NCI-H146 treated with DMSO at 0.1 percent for 48 hours (cell line): ENCODE measurements at regions not wholly inside any gene's neighbourhood (a gene's known extent, or its start where the extent isn't known, plus 50 kb on each side); places are given as distances from the start of the nearest gene placed in this dataset.

ENCODE experiments used
- DNase-seq: peaks from one replicate; lab custom pipeline; 2025; ENCODE audit not compliant: unreplicated experiment; lab: John Stamatoyannopoulos, UW

- no peak for DNase-seq
Observed at GRCh38 chr1:232522189-232522588, 107.7 kb downstream of the SIPA1L2 start.

GRCh38 chr1:232521660-232522059 lies 108.3 kb downstream of the SIPA1L2 start:
- no peak for DNase-seq

GRCh38 chr1:232519186-232519585 lies 110.7 kb downstream of the SIPA1L2 start:
- DNase-seq = peak; percentile 23

- no peak for DNase-seq
Observed at GRCh38 chr1:232518349-232518748, 111.6 kb downstream of the SIPA1L2 start.

GRCh38 chr1:232517204-232517603 lies 112.7 kb downstream of the SIPA1L2 start:
- DNase-seq = no peak

GRCh38 chr1:232515706-232516105 lies 114.2 kb downstream of the SIPA1L2 start:
- DNase-seq = no peak

GRCh38 chr1:232512712-232513111 lies 117.2 kb downstream of the SIPA1L2 start:
- no peak for DNase-seq

- DNase-seq = peak; percentile 57
Observed at GRCh38 chr1:232511172-232511571, 118.8 kb downstream of the SIPA1L2 start.

- no peak for DNase-seq
Observed at GRCh38 chr1:232510367-232511110, 119.4 kb downstream of the SIPA1L2 start.

- DNase-seq = no peak
Observed at GRCh38 chr1:232509570-232509969, 120.4 kb downstream of the SIPA1L2 start.

- DNase-seq = no peak
Observed at GRCh38 chr1:232508130-232508701, 121.7 kb downstream of the SIPA1L2 start.

- peak; percentile 58 for DNase-seq
Observed at GRCh38 chr1:232507571-232507970, 122.4 kb downstream of the SIPA1L2 start.

- DNase-seq = no peak
Observed at GRCh38 chr1:232505884-232506283, 124.0 kb downstream of the SIPA1L2 start.

GRCh38 chr1:232504651-232505050 lies 125.3 kb downstream of the SIPA1L2 start:
- DNase-seq = no peak

- no peak for DNase-seq
Observed at GRCh38 chr1:232503497-232503896, 126.4 kb downstream of the SIPA1L2 start.

GRCh38 chr1:232501854-232502253 lies 128.1 kb downstream of the SIPA1L2 start:
- DNase-seq = no peak

- no peak for DNase-seq
Observed at GRCh38 chr1:232499188-232499587, 130.7 kb downstream of the SIPA1L2 start.

- DNase-seq = no peak
Observed at GRCh38 chr1:232493869-232494268, 136.1 kb downstream of the SIPA1L2 start.

GRCh38 chr1:232489256-232489655 lies 140.7 kb downstream of the SIPA1L2 start:
- DNase-seq = no peak

- no peak for DNase-seq
Observed at GRCh38 chr1:232487236-232487635, 142.7 kb downstream of the SIPA1L2 start.

- DNase-seq = no peak
Observed at GRCh38 chr1:232486454-232487207, 143.3 kb downstream of the SIPA1L2 start.

GRCh38 chr1:232486006-232486405 lies 143.9 kb downstream of the SIPA1L2 start:
- DNase-seq = no peak
